ENCODE measurements at regions not wholly inside any gene's neighbourhood (a gene's known extent, or its start where the extent isn't known, plus 50 kb on each side); places are given as distances from the start of the nearest gene placed in this dataset.

DNA sequence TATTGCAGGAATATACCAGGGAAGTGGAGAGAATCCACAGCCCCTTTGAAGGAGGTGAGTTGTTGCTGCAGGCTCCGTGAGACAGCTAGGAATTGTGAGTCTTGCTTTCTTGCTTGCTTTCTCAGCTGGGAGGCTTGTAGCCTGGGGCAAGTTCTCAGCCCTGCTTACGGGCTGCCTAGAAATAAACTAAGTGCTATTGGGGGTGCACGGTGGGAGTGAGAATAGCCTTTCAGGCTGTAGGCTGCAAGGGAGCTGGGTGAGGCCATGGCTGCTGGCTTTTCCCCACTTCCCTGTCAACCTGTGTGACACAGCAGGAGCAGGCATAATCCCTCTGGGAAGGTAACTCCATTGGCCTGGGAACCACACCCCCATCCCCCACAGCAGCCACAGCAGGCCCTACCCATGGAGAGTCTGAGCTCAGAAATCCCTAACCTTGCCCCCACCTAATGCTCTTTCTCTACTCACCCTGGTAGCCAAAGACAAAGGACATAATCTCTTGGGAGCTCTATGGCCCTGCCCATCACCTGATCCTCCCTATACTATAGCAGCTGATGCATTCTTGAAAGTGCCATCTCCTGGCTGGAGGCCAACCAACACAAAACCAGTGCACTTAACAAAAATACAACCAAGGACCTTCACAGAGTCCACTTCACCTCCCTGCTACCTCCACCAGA lies 113.0 kb downstream of the MMRN1 start:
- no peak for DNase-seq

DNA sequence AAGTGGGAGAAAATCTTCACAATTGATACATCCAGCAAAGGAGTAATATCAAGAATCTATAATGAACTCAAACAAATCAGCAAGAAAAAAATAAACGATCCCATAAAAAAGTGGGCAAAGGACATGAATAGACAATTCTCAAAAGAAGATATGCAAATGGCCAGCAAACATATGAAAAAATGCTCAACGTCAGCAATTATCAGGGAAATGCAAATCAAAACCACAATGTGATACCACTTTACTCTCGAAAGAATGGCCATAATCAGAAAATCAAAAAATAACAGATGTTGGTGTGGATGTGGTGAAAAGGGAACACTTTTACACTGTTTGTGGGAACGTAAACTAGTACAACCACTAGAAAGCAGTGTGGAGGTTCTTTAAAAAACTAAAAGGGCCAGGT lies 114.3 kb upstream of the CCSER1 start:
- DNase-seq = peak in 1 of 2 experiments; percentile 0

DNA sequence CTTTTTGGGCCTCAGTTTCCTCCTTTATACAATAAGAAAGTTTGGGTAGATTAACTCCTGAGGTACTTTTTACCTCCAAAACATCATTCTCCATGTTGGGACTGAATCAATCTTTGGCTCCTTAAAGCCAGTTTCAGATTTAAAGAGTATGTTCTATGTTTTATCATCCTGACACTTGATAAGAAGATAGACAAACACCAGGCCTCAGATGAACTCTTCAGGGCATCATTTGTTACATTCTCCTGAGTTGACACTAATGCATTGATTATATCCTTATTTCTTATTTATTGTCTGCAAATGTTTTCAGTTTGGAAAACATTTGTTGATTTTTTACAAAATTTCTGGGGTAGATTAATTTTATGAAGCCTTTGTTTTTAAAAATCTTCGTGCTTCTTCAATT lies 102.7 kb upstream of the CCSER1 start:
- DNase-seq = no peak

DNA sequence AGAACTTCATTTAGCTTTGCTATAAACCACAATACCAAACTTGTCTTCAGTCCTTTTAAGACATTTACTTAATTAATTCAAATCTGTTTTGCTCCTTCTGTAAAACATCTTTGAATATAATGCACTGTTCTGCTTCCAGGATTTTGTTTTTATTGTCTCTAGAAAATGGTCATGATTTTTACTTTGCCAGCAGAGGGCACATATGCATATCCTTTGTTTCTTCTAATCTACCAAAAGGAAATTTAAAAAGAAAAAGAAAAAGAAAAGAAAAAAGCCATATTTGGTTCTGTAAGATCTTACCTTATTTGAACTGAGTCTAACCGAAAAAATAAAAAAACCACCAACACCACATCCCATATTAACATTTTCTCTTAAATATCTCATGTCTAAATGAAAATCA lies 101.9 kb upstream of the CCSER1 start:
- DNase-seq = peak in 1 of 2 experiments; percentile 41

DNA sequence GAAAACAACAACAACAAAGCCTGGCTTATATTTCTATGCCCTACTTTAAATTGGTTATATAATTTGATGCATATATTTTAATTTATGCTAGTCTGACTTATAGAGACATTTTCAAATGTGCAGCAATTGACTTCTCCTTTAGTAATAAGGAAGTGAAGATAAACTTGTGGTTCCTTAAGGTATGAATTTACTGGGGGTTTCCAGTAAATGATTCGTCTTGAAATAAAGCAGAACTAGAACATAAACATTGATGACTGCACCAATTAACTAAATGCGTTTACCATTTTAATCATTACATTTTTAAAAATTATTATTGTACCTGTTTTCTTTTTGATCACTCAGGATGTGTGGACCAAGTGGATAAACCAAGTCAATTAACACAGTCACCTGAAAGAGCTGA lies 99.6 kb upstream of the CCSER1 start:
- no peak for DNase-seq

DNA sequence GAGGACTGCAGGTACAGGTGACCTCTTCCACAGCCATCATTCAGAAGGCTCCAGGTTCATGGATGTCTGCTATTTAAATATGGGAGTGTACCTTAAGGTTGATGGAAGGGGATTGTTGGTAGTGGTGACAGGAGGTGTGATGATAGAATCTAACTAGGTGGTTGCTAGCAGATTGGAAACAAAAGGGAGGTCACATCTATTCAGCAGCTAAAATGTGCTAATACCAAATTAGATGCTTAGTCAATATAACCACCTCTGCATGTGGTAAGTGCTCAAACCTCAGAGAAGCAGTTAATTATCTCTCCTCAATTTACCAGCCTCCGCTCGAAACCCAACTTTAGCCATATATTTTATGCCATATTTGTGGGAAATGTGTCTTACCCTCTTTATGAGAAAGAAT lies 98.7 kb upstream of the CCSER1 start:
- DNase-seq = no peak

DNA sequence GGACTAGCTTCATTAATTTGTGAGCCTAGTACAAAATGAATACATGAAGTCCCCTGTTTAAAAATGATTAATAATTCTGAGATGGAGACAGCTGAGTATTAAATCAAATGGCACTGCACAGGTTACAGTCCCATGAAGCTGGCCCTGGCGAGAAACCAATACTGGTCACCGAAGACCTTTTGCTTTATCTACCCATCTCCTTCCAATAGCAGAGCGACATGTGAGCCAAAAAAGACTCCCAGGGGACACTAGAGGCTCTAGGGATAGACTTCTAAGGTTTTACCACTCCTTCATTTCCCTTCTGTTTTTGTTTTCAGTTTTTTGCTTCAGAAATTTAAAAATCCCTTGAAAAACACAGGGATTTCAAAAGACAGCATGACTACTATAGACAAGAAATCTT lies 97.0 kb upstream of the CCSER1 start:
- DNase-seq = no peak

DNA sequence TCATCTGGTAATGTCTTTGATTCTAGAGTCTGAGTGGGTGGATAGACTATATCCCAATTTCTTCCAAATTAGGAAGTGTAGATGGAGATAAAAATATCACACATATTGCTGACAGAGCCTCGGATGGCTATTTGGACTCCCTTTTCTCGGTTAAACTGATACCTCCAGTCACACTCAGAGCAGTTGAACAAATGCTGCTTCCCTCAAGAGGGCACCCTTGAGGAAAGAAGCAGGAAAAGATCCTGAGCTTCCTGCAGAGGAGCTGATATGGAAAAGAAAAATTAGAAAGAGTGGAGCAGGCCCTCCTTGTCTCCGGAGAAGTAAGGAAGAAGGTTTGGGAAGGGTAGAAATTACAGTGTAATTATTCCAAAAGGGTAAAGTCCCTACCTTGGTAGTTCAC lies 96.2 kb upstream of the CCSER1 start:
- DNase-seq = peak; percentile 32 to 53

DNA sequence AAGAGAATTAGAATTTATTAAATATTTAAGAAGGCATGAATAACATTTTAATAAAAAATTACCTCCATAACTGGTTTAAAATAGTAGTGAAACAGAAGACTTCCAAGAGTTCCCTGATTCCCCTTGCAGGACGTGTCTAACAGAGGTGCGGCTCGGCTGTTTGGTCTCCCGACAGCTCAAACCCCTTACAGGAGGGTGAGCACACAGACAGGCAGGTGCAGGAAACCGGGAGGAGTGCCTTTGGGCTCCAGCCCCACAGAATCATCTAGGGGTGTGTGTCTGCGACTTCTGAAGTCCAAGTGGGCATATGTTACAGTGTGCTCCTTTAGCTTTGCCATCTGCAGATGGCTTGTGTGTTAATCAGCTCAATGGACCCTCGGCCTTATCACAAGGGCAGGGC lies 88.1 kb upstream of the CCSER1 start:
- DNase-seq = no peak

DNA sequence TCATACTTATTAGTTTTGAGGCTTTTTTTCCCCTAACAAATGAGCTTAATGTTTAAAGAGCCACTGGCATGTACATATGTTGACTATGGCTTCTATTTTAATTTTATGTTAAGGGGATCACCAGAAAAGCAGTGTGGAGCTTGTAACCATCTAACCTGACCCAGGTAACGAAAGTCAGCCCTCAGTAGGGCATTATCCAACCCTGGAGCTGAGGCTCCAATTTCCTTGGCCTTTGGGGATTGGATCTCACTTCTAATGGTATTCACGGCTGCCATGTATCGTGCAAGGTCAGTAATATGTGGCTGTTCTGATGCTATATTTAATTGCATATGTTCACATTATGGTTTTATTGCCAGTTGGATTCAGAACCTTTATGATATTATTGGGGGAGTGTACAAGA lies 75.2 kb upstream of the CCSER1 start:
- DNase-seq = no peak

DNA sequence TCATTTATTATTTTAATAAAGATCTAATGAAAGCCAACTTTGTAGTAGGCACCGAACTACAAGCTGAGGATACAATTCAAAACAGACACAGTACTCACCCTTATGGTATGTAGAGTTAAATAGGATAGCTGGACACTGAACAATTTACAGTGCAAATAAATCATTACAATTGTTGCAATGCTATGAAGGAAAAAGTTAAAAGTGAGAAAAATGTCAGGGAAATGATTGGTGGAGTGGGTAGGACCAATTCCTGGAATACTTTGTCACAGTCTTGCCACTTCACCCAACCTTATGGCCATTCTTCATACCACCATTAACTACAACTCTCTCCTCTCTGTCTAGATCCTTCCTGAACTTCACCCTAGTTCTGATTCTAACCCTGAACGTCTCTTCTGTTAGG lies 70.1 kb upstream of the CCSER1 start:
- no peak for DNase-seq

DNA sequence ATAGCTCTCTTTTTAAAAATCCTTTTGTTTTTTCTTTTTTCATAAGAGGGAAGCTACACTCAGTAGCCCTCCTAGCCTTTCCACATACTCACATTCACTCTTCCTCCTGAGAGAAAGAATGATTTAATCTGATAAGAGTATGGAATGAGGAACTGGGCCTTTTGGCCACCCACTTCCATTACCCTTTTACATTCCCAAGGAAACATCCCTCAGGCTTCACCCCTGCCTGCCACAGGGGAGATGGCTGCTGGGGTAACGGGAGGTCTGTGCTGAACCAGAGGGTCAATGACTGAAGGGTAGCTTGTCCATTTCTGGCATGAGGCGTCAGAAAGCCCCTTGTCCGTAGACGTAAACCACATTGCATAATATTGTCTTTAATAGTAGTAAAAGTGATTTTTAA lies 67.2 kb upstream of the CCSER1 start:
- DNase-seq = no peak

DNA sequence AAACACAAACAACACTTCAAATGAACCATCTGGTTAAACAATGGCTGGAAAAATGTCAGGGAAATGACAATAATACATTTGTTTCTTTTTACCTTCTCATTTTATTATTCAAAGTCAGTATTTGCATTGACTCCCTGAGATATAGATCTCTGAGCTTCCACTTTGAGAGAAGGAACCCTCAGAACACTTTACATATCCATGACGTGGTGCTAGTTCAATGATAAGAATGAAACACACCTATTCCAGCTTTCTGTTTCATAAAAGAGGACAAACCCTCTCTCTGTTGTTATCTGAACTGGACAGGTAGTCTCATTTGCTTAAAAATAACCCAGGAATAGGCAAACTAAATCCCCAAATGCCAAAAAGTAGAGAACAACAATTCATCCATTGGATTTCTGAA lies 65.3 kb upstream of the CCSER1 start:
- DNase-seq = peak; percentile 93 to 98

DNA sequence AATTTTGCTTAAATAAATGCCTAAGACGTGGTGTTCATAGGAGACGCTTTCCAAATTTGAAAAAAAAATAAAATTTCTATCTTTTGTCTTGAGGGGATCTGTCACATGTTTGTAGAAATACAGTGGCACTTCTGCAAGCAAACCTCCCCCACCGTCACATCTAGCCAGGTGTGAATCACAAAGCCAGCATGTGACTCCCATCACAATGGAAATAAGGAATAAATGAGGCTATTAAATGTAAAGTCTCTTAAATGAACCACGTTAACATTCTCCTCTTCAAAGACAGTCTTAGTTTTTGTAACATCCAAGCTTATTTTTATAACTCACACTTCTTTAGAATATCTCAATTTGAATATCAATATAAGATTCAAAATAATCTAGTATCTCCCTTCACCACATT lies 63.0 kb upstream of the CCSER1 start:
- DNase-seq = peak in 1 of 2 experiments; percentile 30

DNA sequence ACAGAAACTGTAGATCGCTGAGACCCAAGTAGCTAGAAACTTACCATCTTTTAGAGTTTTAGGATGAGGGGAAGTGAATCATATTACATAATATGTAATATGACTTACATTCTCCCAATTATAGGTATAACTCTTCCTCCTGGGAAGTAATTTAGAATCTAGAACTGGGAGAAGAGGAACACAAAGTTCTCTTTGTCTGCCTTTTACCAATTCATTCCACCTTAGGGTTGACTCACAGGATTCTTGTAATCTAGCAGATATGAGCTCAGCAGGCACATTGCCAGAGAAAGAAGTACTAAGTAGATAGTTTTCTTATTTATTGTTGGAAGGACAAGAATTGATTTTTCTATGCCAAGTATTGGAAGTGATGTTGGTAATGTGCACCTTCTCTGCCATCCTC lies 58.0 kb upstream of the CCSER1 start:
- no peak for DNase-seq

DNA sequence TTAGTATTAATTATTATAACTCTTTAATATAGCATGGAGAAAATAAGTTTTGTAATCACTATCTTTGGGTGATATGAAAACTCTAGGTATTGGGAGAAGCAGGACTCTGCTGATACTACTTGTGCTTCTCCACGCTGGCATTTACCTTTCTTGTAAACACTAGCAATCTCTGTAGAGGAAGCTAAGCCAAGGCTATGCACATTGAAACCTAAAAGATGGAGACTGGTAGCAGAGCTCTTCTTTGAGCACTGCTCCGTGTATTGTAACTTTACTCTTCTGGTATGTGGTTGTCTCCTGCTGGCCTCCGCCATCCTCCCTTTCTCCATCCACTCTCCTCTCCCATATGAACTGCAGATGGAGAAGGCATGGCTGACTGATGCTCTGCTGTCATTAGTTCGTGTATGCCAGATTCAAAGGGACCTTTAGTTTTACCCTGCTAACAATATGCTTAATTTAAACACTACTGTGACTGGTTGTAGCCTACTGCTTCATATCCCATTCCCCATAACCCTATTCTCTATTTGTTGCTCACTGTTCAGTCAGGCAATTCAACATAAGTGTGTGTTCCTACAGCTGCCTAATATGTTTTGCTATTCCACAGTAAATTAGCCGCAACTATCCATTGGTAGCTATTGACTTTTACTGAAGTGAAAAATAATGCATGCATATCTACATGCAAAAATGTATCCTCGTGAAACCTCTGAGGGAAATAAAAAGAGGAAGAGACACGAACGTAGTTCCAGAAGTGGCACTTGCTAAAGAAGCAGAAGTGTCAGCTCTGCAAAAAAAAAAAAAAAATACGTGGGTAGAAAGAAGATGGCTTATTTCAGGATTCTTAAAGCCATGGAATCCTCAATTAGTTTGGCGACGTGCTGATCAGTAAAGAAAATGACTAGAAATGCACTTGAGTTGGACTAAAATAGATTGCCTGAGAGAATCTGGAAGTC lies 55.6 kb upstream of the CCSER1 start:
- peak in 1 of 2 experiments; percentile 25 for DNase-seq

DNA sequence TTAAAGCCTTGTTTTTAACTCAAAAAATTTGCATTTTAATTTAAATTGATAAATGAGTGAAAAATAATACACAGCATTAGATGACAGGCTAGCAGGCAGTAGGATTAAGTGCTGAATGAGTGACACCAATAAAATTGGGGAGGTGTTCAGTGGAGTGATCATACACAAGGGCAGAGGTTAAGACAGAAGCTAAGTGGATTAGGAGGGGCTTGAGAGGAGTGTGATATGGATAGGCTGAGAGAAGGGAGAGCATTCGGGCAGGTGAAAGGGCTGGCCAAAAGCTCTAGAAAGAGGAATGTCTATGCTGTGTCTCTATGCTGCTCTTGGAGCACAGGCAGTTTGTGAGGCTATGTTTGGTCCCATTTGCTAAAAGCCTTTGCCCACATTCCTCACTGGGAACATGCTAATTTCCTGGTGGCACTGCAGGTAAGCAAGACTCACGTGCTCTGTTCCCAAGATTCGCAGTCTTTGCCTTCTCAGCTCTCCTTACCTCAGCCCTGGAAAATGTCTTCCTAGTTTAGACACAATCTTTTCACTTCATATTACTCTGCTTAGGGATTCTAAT lies 52.8 kb upstream of the CCSER1 start:
- DNase-seq = no peak
